NT2/D1 (cell line): ENCODE measurements at regions not wholly inside any gene's neighbourhood (a gene's known extent, or its start where the extent isn't known, plus 50 kb on each side); places are given as distances from the start of the nearest gene placed in this dataset.
"Not testable (repeated sequence)": the region's sequence is repeated elsewhere in the genome, so short reads cannot be mapped to it uniquely, and the experiment has no call there.

Experiments used
- SUZ12 ChIP-seq: IDR thresholded peaks from 2 replicates; pipeline ENCODE4 v1.6.1; 2011; ENCODE audit not compliant: insufficient read length, insufficient read depth; ENCODE audit errors: extremely low read depth
- YY1 ChIP-seq: IDR thresholded peaks from 2 replicates; pipeline ENCODE4 v1.6.1; 2011; ENCODE audit not compliant: insufficient read length, insufficient read depth
- ZNF274 ChIP-seq: IDR thresholded peaks from 2 replicates; pipeline ENCODE4 v1.6.1; 2011; ENCODE audit warnings: mild to moderate bottlenecking, low read depth, low read length

GRCh38 chr20:30624310-30624709 lies 633.2 kb upstream of the DEFB115 start:
- TF ChIP-seq ZNF274, SUZ12, YY1: not testable (repeated sequence)
